A673 (cell line): ENCODE measurements at regions not wholly inside any gene's neighbourhood (a gene's known extent, or its start where the extent isn't known, plus 50 kb on each side); places are given as distances from the start of the nearest gene placed in this dataset.
"Not testable (repeated sequence)": the region's sequence is repeated elsewhere in the genome, so short reads cannot be mapped to it uniquely, and the experiment has no call there.

ENCODE experiments used
- CTCF ChIP-seq: fragments of 300-800, 200-600 bp; sonication (generic); conservative IDR thresholded peaks from 2 replicates; pipeline ENCODE4 v1.5.1; 2017; ENCODE audit warnings: low read depth, mild to moderate bottlenecking, antibody characterized with exemption, low read length, moderate library complexity, mixed read lengths
- EZH2 ChIP-seq: fragments of 200-600 bp; sonication (generic); IDR thresholded peaks from 2 replicates; pipeline ENCODE4 v1.6.1; 2017; ENCODE audit warnings: borderline replicate concordance, low read depth, mild to moderate bottlenecking, mixed read lengths, antibody characterized with exemption, low read length; ENCODE audit not compliant: poor library complexity, severe bottlenecking

GRCh38 chr16:16625140-16625539 is 246.2 kb downstream of the NPIPA7 start:
- TF ChIP-seq CTCF, EZH2: not testable (repeated sequence)
